ENCODE measurements at regions not wholly inside any gene's neighbourhood (a gene's known extent, or its start where the extent isn't known, plus 50 kb on each side); places are given as distances from the start of the nearest gene placed in this dataset.

GRCh38 chr2:223522796-223523195, 79.4 kb downstream of the SCG2 start:
- H3K27me3 ChIP-seq (ENCODE audit: control insufficient read depth, insufficient read depth, low read length): no peaks in the 10 kb centered on the region
- no peak overlapping the region for H3K27ac ChIP-seq (ENCODE audit: low read length)
- H3K4me3 ChIP-seq (ENCODE audit: low read length): no peak overlapping the region
- H3K4me1 ChIP-seq (ENCODE audit: control insufficient read depth, insufficient read depth, low read length): no peaks in the 10 kb centered on the region
- WGBS (ENCODE audit: insufficient coverage): no CpG with 5 or more reads among the region's 2 CpGs
- H3K36me3 ChIP-seq (ENCODE audit: control insufficient read depth, insufficient read depth, low read length): no peaks in the 10 kb centered on the region
- DNase-seq: no peak
- H3K9me3 ChIP-seq (replicated peaks; ENCODE audit: control insufficient read depth, low read depth, low read length): no peaks in the 10 kb centered on the region

DNA sequence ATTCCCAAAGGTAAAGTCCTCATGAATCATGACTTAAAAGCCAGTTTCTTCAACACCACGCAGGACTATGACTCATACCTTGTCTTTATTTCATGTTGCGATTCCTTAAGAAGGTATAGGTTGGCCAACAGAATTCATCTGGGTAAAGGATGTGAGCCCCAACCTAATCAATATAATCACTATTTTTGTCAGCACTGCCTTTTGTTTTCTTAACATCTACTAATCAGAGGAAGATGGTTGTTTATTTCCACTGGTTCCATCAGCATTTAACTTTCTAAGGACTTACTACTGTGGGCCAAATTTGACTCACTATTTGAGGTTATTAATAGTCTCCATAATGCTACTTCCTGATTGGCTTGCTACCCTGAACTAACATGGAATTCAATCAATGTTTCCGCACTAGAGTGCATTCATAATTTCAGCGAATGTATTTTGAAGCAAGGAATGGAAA, 78.6 kb downstream of the SCG2 start:
- H3K36me3 ChIP-seq (ENCODE audit: control insufficient read depth, insufficient read depth, low read length): no peaks in the 10 kb centered on the region
- H3K27me3 ChIP-seq (ENCODE audit: control insufficient read depth, insufficient read depth, low read length): no peaks in the 10 kb centered on the region
- H3K9me3 ChIP-seq (replicated peaks; ENCODE audit: control insufficient read depth, low read depth, low read length): no peaks in the 10 kb centered on the region
- no peak overlapping the region for H3K4me3 ChIP-seq (ENCODE audit: low read length)
- peak; percentile 63 for DNase-seq
- no peak overlapping the region for H3K27ac ChIP-seq (ENCODE audit: low read length)
- no peaks in the 10 kb centered on the region for H3K4me1 ChIP-seq (ENCODE audit: control insufficient read depth, insufficient read depth, low read length)
- WGBS (ENCODE audit: insufficient coverage): no CpG with 5 or more reads among the region's 4 CpGs

DNA sequence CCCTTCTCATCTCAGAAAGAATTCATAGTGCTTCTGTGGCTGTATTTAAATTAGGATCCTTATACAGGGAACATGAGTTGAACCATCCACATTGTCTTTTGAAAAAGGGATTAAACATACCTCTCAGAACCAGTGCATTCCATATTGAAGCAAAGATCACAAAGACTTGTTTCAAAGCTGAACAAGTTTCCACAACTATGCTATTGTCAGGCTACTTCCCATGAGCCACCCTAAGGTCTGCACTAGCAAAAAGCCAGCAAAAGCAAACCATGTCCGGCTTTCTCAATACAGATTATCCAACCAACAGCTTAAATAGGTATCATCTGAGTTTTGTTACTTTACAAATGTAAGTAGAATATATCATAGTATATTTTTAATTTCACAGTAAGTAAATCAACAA, 78.1 kb downstream of the SCG2 start:
- Histone ChIP-seq H3K4me1 (ENCODE audit: control insufficient read depth, insufficient read depth, low read length) (peaks cover 4% of the 10 kb centered on the region), H3K27me3 (ENCODE audit: control insufficient read depth, insufficient read depth, low read length) (no peaks in the 10 kb centered on the region), H3K9me3 (replicated peaks; ENCODE audit: control insufficient read depth, low read depth, low read length) (no peaks in the 10 kb centered on the region), H3K4me3 (ENCODE audit: low read length) (no peak overlapping the region), H3K36me3 (ENCODE audit: control insufficient read depth, insufficient read depth, low read length) (no peaks in the 10 kb centered on the region), H3K27ac (ENCODE audit: low read length) (no peak overlapping the region)
- WGBS (ENCODE audit: insufficient coverage): no CpG with 5 or more reads among the region's 1 CpG
- DNase-seq: no peak

- Histone ChIP-seq H3K4me1 (ENCODE audit: control insufficient read depth, insufficient read depth, low read length) (peaks cover 4% of the 10 kb centered on the region), H3K27ac (ENCODE audit: low read length) (no peak overlapping the region), H3K27me3 (ENCODE audit: control insufficient read depth, insufficient read depth, low read length) (no peaks in the 10 kb centered on the region), H3K9me3 (replicated peaks; ENCODE audit: control insufficient read depth, low read depth, low read length) (no peaks in the 10 kb centered on the region), H3K36me3 (ENCODE audit: control insufficient read depth, insufficient read depth, low read length) (no peaks in the 10 kb centered on the region), H3K4me3 (ENCODE audit: low read length) (no peak overlapping the region)
- DNase-seq: no peak
Observed at GRCh38 chr2:223526106-223526505, 76.1 kb downstream of the SCG2 start.

DNA sequence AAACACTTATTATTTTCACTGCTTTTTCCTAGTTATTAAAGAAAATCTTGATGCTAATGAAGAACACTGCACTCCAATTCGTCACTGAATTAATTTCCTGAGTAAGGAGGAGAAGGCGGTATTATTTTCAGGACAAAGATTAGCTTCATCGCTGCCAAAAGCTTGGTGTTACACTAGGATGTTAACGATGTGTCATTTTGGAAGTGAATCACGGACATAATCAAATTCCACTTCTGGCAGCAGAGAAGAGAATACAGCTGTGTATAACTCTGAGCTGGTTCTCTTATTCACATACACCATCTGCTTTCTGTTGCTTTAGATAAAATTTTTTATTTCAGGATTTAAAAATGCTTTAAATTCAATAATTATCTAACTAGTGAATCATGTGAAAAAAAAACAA, 74.1 kb downstream of the SCG2 start:
- no CpG with 5 or more reads among the region's 5 CpGs for WGBS (ENCODE audit: insufficient coverage)
- no peaks in the 10 kb centered on the region for H3K27me3 ChIP-seq (ENCODE audit: control insufficient read depth, insufficient read depth, low read length)
- H3K4me3 ChIP-seq (ENCODE audit: low read length): no peak overlapping the region
- H3K36me3 ChIP-seq (ENCODE audit: control insufficient read depth, insufficient read depth, low read length): no peaks in the 10 kb centered on the region
- no peak overlapping the region for H3K27ac ChIP-seq (ENCODE audit: low read length)
- DNase-seq: peak; percentile 73
- peaks cover 4% of the 10 kb centered on the region for H3K4me1 ChIP-seq (ENCODE audit: control insufficient read depth, insufficient read depth, low read length)
- H3K9me3 ChIP-seq (replicated peaks; ENCODE audit: control insufficient read depth, low read depth, low read length): no peaks in the 10 kb centered on the region

GRCh38 chr2:223529696-223530095, 72.5 kb downstream of the SCG2 start:
- no peaks in the 10 kb centered on the region for H3K27me3 ChIP-seq (ENCODE audit: control insufficient read depth, insufficient read depth, low read length)

DNA sequence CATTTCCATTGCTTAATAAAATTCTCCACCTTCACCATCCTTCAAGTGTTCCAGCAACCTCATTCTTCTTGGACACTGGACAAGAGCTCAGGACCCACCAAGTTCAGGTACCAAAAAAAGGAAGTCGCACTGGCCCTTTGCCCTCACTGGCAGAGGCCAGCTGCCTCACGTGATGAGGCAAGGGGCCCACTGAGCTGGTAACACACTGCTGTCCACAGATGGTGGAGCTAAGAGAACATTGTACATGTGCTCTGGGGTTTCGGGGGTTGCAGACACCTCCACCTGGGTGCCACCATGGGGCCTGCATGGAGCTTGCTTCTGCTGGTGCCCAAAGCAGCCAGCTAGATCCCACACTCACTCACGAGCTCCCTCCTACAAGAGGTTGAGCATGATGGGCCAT, 71.3 kb downstream of the SCG2 start:
- DNase-seq: no peak
- H3K4me3 ChIP-seq (ENCODE audit: low read length): no peak overlapping the region
- H3K9me3 ChIP-seq (replicated peaks; ENCODE audit: control insufficient read depth, low read depth, low read length): no peaks in the 10 kb centered on the region
- no peak overlapping the region for H3K27ac ChIP-seq (ENCODE audit: low read length)
- no peaks in the 10 kb centered on the region for H3K27me3 ChIP-seq (ENCODE audit: control insufficient read depth, insufficient read depth, low read length)
- H3K4me1 ChIP-seq (ENCODE audit: control insufficient read depth, insufficient read depth, low read length): peaks cover 4% of the 10 kb centered on the region
- 92% methylated on average over 2 of the region's 4 CpGs for WGBS (ENCODE audit: insufficient coverage)
- H3K36me3 ChIP-seq (ENCODE audit: control insufficient read depth, insufficient read depth, low read length): no peaks in the 10 kb centered on the region

More at GRCh38 chr2:223529696-223530095, 72.5 kb downstream of the SCG2 start:
- H3K27ac ChIP-seq (ENCODE audit: low read length): no peak overlapping the region
- no peaks in the 10 kb centered on the region for H3K36me3 ChIP-seq (ENCODE audit: control insufficient read depth, insufficient read depth, low read length)
- no peaks in the 10 kb centered on the region for H3K9me3 ChIP-seq (replicated peaks; ENCODE audit: control insufficient read depth, low read depth, low read length)
- H3K4me1 ChIP-seq (ENCODE audit: control insufficient read depth, insufficient read depth, low read length): peaks cover 4% of the 10 kb centered on the region
- no peak for DNase-seq
- no peak overlapping the region for H3K4me3 ChIP-seq (ENCODE audit: low read length)
- 67% methylated on average over 1 of the region's 3 CpGs for WGBS (ENCODE audit: insufficient coverage)

- Histone ChIP-seq H3K27me3 (ENCODE audit: control insufficient read depth, insufficient read depth, low read length) (no peaks in the 10 kb centered on the region), H3K4me1 (ENCODE audit: control insufficient read depth, insufficient read depth, low read length) (peaks cover 4% of the 10 kb centered on the region), H3K9me3 (replicated peaks; ENCODE audit: control insufficient read depth, low read depth, low read length) (no peaks in the 10 kb centered on the region), H3K36me3 (ENCODE audit: control insufficient read depth, insufficient read depth, low read length) (no peaks in the 10 kb centered on the region), H3K27ac (ENCODE audit: low read length) (no peak overlapping the region), H3K4me3 (ENCODE audit: low read length) (no peak overlapping the region)
- 100% methylated on average over 2 of the region's 2 CpGs for WGBS (ENCODE audit: insufficient coverage)
- DNase-seq: no peak
Observed at GRCh38 chr2:223532161-223532560, 70.0 kb downstream of the SCG2 start.

GRCh38 chr2:223532712-223533111, 69.4 kb downstream of the SCG2 start:
- no peak overlapping the region for H3K27ac ChIP-seq (ENCODE audit: low read length)
- H3K4me3 ChIP-seq (ENCODE audit: low read length): no peak overlapping the region
- no peaks in the 10 kb centered on the region for H3K9me3 ChIP-seq (replicated peaks; ENCODE audit: control insufficient read depth, low read depth, low read length)
- no peak for DNase-seq
- no peaks in the 10 kb centered on the region for H3K27me3 ChIP-seq (ENCODE audit: control insufficient read depth, insufficient read depth, low read length)
- WGBS (ENCODE audit: insufficient coverage): no CpG with 5 or more reads among the region's 1 CpG
- H3K4me1 ChIP-seq (ENCODE audit: control insufficient read depth, insufficient read depth, low read length): peaks cover 6% of the 10 kb centered on the region
- no peaks in the 10 kb centered on the region for H3K36me3 ChIP-seq (ENCODE audit: control insufficient read depth, insufficient read depth, low read length)

DNA sequence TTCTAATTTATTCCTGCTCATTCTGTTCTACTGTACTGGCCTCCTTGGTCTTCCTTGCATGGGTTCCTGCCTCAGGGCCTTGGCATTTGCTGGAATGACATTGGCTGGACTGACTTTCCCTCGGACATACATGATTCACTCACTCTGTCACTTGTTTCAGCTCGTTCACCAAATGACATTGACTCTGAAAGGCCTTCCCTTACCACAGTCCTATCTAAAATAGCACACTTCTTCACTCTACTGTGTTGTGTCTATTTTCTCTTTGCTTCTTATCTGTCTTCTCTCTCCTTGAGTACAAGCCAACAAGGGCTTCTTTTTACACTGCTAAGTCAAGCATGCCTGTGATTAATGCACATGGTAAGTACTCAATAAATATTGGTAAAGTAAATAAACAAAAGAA, 65.6 kb downstream of the SCG2 start:
- DNase-seq: no peak
- Histone ChIP-seq H3K9me3 (replicated peaks; ENCODE audit: control insufficient read depth, low read depth, low read length) (no peaks in the 10 kb centered on the region), H3K36me3 (ENCODE audit: control insufficient read depth, insufficient read depth, low read length) (no peaks in the 10 kb centered on the region), H3K27ac (ENCODE audit: low read length) (no peak overlapping the region), H3K27me3 (ENCODE audit: control insufficient read depth, insufficient read depth, low read length) (no peaks in the 10 kb centered on the region), H3K4me1 (ENCODE audit: control insufficient read depth, insufficient read depth, low read length) (peaks cover 9% of the 10 kb centered on the region), H3K4me3 (ENCODE audit: low read length) (no peak overlapping the region)
- 79% methylated on average over 2 of the region's 2 CpGs for WGBS (ENCODE audit: insufficient coverage)

DNA sequence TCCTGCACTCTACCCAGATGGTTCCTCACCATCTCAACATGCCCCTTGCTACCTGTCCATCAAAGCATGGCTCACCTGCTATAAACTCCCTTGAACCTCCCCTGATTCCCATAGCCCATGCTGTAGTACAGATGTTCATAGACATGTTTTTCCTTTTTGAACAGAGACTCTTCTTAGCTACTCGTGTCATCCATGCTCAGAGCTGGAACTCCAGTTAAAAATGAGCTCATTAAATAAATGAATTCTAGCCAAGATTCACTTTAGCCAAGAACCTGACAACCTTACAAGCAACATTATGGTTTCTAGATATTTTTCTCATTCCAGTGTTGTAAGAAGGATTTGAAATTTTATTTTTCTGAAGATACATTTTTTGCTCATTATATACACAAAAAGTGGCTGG, 65.0 kb downstream of the SCG2 start:
- Histone ChIP-seq H3K27me3 (ENCODE audit: control insufficient read depth, insufficient read depth, low read length) (no peaks in the 10 kb centered on the region), H3K4me1 (ENCODE audit: control insufficient read depth, insufficient read depth, low read length) (peaks cover 9% of the 10 kb centered on the region), H3K9me3 (replicated peaks; ENCODE audit: control insufficient read depth, low read depth, low read length) (no peaks in the 10 kb centered on the region), H3K4me3 (ENCODE audit: low read length) (no peak overlapping the region), H3K27ac (ENCODE audit: low read length) (no peak overlapping the region), H3K36me3 (ENCODE audit: control insufficient read depth, insufficient read depth, low read length) (no peaks in the 10 kb centered on the region)
- WGBS (ENCODE audit: insufficient coverage): no CpG with 5 or more reads among the region's 1 CpG
- peak; percentile 71 for DNase-seq
